ENCODE measurements at regions not wholly inside any gene's neighbourhood (a gene's known extent, or its start where the extent isn't known, plus 50 kb on each side); places are given as distances from the start of the nearest gene placed in this dataset.

- no peak for DNase-seq (ENCODE audit: low spot score, unreplicated experiment)
- Mint-ChIP-seq H3K4me1 (ENCODE audit: low read depth) (no peaks in the 10 kb centered on the region), H3K36me3 (ENCODE audit: insufficient read depth) (no peaks in the 10 kb centered on the region), H3K9me3 (ENCODE audit: low read depth) (no peaks in the 10 kb centered on the region), H3K27ac (no peak overlapping the region), H3K4me3 (ENCODE audit: low read depth) (no peak overlapping the region), H3K27me3 (no peaks in the 10 kb centered on the region)
- peak; percentile 24 for TF ChIP-seq CTCF (IDR thresholded peaks at IDR 0.05; ENCODE audit: unreplicated experiment)
Observed at GRCh38 chr11:96943970-96944369, 554.2 kb downstream of the JRKL start.

- no peak for TF ChIP-seq CTCF (IDR thresholded peaks at IDR 0.05; ENCODE audit: unreplicated experiment)
- H3K9me3 Mint-ChIP-seq (ENCODE audit: low read depth), result no peaks in the 10 kb centered on the region
- H3K4me1 Mint-ChIP-seq (ENCODE audit: low read depth), result no peaks in the 10 kb centered on the region
- H3K4me3 Mint-ChIP-seq (ENCODE audit: low read depth), result no peak overlapping the region
- DNase-seq (ENCODE audit: low spot score, unreplicated experiment), result no peak
- no peaks in the 10 kb centered on the region for H3K27me3 Mint-ChIP-seq
- no peak overlapping the region for H3K27ac Mint-ChIP-seq
- no peaks in the 10 kb centered on the region for H3K36me3 Mint-ChIP-seq (ENCODE audit: insufficient read depth)
Observed at GRCh38 chr11:96948066-96948465, 558.3 kb downstream of the JRKL start.

- H3K9me3 Mint-ChIP-seq (ENCODE audit: low read depth), result no peaks in the 10 kb centered on the region
- no peaks in the 10 kb centered on the region for H3K4me1 Mint-ChIP-seq (ENCODE audit: low read depth)
- TF ChIP-seq CTCF (IDR thresholded peaks at IDR 0.05; ENCODE audit: unreplicated experiment), result no peak
- no peaks in the 10 kb centered on the region for H3K27me3 Mint-ChIP-seq
- no peak for DNase-seq (ENCODE audit: low spot score, unreplicated experiment)
- H3K36me3 Mint-ChIP-seq (ENCODE audit: insufficient read depth), result no peaks in the 10 kb centered on the region
- H3K27ac Mint-ChIP-seq, result no peak overlapping the region
- no peak overlapping the region for H3K4me3 Mint-ChIP-seq (ENCODE audit: low read depth)
Observed at GRCh38 chr11:96949464-96949863, 559.7 kb downstream of the JRKL start.

GRCh38 chr11:96954587-96955242 lies 564.9 kb downstream of the JRKL start:
- Mint-ChIP-seq H3K4me3 (ENCODE audit: low read depth) (no peak overlapping the region), H3K27ac (no peak overlapping the region), H3K9me3 (ENCODE audit: low read depth) (no peaks in the 10 kb centered on the region), H3K36me3 (ENCODE audit: insufficient read depth) (no peaks in the 10 kb centered on the region), H3K27me3 (no peaks in the 10 kb centered on the region), H3K4me1 (ENCODE audit: low read depth) (no peaks in the 10 kb centered on the region)
- TF ChIP-seq CTCF (IDR thresholded peaks at IDR 0.05; ENCODE audit: unreplicated experiment), result no peak
- no peak for DNase-seq (ENCODE audit: low spot score, unreplicated experiment)

- Mint-ChIP-seq H3K4me3 (ENCODE audit: low read depth) (no peak overlapping the region), H3K9me3 (ENCODE audit: low read depth) (no peaks in the 10 kb centered on the region), H3K36me3 (ENCODE audit: insufficient read depth) (no peaks in the 10 kb centered on the region), H3K4me1 (ENCODE audit: low read depth) (no peaks in the 10 kb centered on the region), H3K27ac (no peak overlapping the region), H3K27me3 (no peaks in the 10 kb centered on the region)
- no peak for DNase-seq (ENCODE audit: low spot score, unreplicated experiment)
- no peak for TF ChIP-seq CTCF (IDR thresholded peaks at IDR 0.05; ENCODE audit: unreplicated experiment)
Observed at GRCh38 chr11:96960476-96960875, 570.7 kb downstream of the JRKL start.

Data from progenitor cell of endocrine pancreas (in vitro differentiated cells).